GM21723 (cell line): ENCODE measurements at regions not wholly inside any gene's neighbourhood (a gene's known extent, or its start where the extent isn't known, plus 50 kb on each side); places are given as distances from the start of the nearest gene placed in this dataset.

Source experiments
- ATAC-seq: cut with Tn5 transposase; IDR thresholded peaks from one replicate; pipeline ENCODE4 v1.9.1; 2021; ENCODE audit warnings: mild to moderate bottlenecking, moderate library complexity; ENCODE audit not compliant: unreplicated experiment

GRCh38 chr11:98862169-98862568 is 158.6 kb upstream of the CNTN5 start:
- ATAC-seq, result no peak

GRCh38 chr11:98871690-98872089 is 149.1 kb upstream of the CNTN5 start:
- no peak for ATAC-seq

- ATAC-seq, result no peak
Measured at GRCh38 chr11:98874050-98874449, 146.7 kb upstream of the CNTN5 start.

GRCh38 chr11:98895936-98896335 is 124.8 kb upstream of the CNTN5 start:
- no peak for ATAC-seq

GRCh38 chr11:98940913-98941312 is 79.8 kb upstream of the CNTN5 start:
- ATAC-seq, result no peak

GRCh38 chr11:98944461-98944860 is 76.3 kb upstream of the CNTN5 start:
- ATAC-seq, result no peak

- no peak for ATAC-seq
Measured at GRCh38 chr11:98952107-98952506, 68.6 kb upstream of the CNTN5 start.

- no peak for ATAC-seq
Measured at GRCh38 chr11:98955551-98955950, 65.2 kb upstream of the CNTN5 start.

- no peak for ATAC-seq
Measured at GRCh38 chr11:98964146-98964545, 56.6 kb upstream of the CNTN5 start.

GRCh38 chr11:98965358-98965757 is 55.4 kb upstream of the CNTN5 start:
- ATAC-seq, result no peak

- no peak for ATAC-seq
Measured at GRCh38 chr11:98965775-98966174, 55.0 kb upstream of the CNTN5 start.

- no peak for ATAC-seq
Measured at GRCh38 chr11:98967005-98967404, 53.7 kb upstream of the CNTN5 start.
